H1 (cell line): ENCODE measurements at regions not wholly inside any gene's neighbourhood (a gene's known extent, or its start where the extent isn't known, plus 50 kb on each side); places are given as distances from the start of the nearest gene placed in this dataset.
"Not testable (repeated sequence)": the region's sequence is repeated elsewhere in the genome, so short reads cannot be mapped to it uniquely, and the experiment has no call there.

Source experiments
- ASH2L ChIP-seq: fragments of 200-600, 300-600 bp; sonication (generic); IDR thresholded peaks from one replicate; pipeline ENCODE4 v1.7.1; 2017; ENCODE audit warnings: low read length
- MAFK ChIP-seq: IDR thresholded peaks from 2 replicates; pipeline ENCODE4 v1.6.1; 2012; ENCODE audit warnings: low read depth, mild to moderate bottlenecking, improper control_type of control experiment, low read length
- POLR2A ChIP-seq, 2 experiments: IDR thresholded peaks; 1 replicate in 1 of 2; 2 replicates in 1 of 2; pipeline ENCODE4 v1.6.1; 2011; ENCODE audit warnings: low read depth in 2 of 2, low read length in 2 of 2, mild to moderate bottlenecking in 2 of 2; ENCODE audit errors: control extremely low read depth in 1 of 2
- RBBP5 ChIP-seq: IDR thresholded peaks from 2 replicates; pipeline ENCODE4 v1.7.1; 2012; ENCODE audit warnings: low read depth, mild to moderate bottlenecking, inconsistent platforms, low read length, moderate library complexity, borderline replicate concordance
- ZNF274 ChIP-seq: IDR thresholded peaks from 2 replicates; pipeline ENCODE4 v1.7.0; 2012; ENCODE audit warnings: low read length, borderline replicate concordance; ENCODE audit errors: extremely low read depth
- TF ChIP-seq, protein P1 (sequence below), 3 experiments: IDR thresholded peaks; 1 replicate in 2 of 3; 2 replicates in 1 of 3; pipeline versions ENCODE4 v1.5.1 to v1.6.1; 2011; ENCODE audit warnings: low read length in 3 of 3, mild to moderate bottlenecking in 3 of 3, inconsistent platforms in 2 of 3, low read depth in 1 of 3, moderate library complexity in 1 of 3; ENCODE audit not compliant: insufficient read depth in 1 of 3; ENCODE audit errors: control extremely low read depth in 1 of 3

GRCh38 chr21:9728219-9728992 lies 793.0 kb upstream of the TPTE start:
- not testable (repeated sequence) for TF ChIP-seq POLR2A (IDR thresholded peaks at IDR 0.05; ENCODE audit: control extremely low read depth in 1 of 2, low read depth in 2 of 2, low read length in 2 of 2); RBBP5; ZNF274; ASH2L; MAFK
- TF ChIP-seq, protein P1, sequence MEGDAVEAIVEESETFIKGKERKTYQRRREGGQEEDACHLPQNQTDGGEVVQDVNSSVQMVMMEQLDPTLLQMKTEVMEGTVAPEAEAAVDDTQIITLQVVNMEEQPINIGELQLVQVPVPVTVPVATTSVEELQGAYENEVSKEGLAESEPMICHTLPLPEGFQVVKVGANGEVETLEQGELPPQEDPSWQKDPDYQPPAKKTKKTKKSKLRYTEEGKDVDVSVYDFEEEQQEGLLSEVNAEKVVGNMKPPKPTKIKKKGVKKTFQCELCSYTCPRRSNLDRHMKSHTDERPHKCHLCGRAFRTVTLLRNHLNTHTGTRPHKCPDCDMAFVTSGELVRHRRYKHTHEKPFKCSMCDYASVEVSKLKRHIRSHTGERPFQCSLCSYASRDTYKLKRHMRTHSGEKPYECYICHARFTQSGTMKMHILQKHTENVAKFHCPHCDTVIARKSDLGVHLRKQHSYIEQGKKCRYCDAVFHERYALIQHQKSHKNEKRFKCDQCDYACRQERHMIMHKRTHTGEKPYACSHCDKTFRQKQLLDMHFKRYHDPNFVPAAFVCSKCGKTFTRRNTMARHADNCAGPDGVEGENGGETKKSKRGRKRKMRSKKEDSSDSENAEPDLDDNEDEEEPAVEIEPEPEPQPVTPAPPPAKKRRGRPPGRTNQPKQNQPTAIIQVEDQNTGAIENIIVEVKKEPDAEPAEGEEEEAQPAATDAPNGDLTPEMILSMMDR (IDR thresholded peaks at IDR 0.05; ENCODE audit: control extremely low read depth in 1 of 3, insufficient read depth in 1 of 3, low read depth in 1 of 3, low read length in 3 of 3), result not testable (repeated sequence)
